ENCODE measurements at regions not wholly inside any gene's neighbourhood (a gene's known extent, or its start where the extent isn't known, plus 50 kb on each side); places are given as distances from the start of the nearest gene placed in this dataset.

- peaks cover 0 to 40% of the 10 kb centered on the region in 2 experiments; a peak in 2 of 4 replicates for H3K4me1 ChIP-seq (ENCODE audit: control insufficient read depth in 1 of 2, insufficient read depth in 2 of 2, low read depth in 1 of 2, low read length in 1 of 2)
- H3K36me3 ChIP-seq (replicated peaks in 1 of 2; ENCODE audit: control insufficient read depth in 1 of 2, insufficient read depth in 2 of 2, low read length in 1 of 2), result no peaks in the 10 kb centered on the region
- ChIA-PET CTCF (interaction anchor here (1.0 to 1.5 kb wide), 4 partner anchors 11 to 72 kb away, joined by 3 to 5 read pairs (median 4); no protein-coding TSS in a partner anchor), POLR2A (interaction anchor here (0.7 to 2.0 kb wide), 13 partner anchors 12 to 677 kb away, joined by 3 to 8 read pairs (median 6); no protein-coding TSS in a partner anchor)
- H3K4me3 ChIP-seq (ENCODE audit: low read depth in 2 of 2, low read length in 1 of 2), result no peak overlapping the region
- 0% methylated on average over 4 of the region's 4 CpGs for WGBS (ENCODE audit: low lambda C conversion rate)
- no peaks in the 10 kb centered on the region for H3F3A ChIP-seq (replicated peaks; ENCODE audit: insufficient read depth)
- H3K27ac ChIP-seq (ENCODE audit: low read depth in 2 of 2, low read length in 1 of 2), result peak overlapping the region in 1 of 2 experiments; percentile 99; a peak in 2 of 4 replicates
- no peaks in the 10 kb centered on the region for H3K27me3 ChIP-seq (ENCODE audit: insufficient read depth)
- no peaks in the 10 kb centered on the region for H3K9me3 ChIP-seq
- peak; percentile 67 for DNase-seq
- no peaks in the 10 kb centered on the region for H3K9me2 ChIP-seq
- H3K79me2 ChIP-seq (ENCODE audit: insufficient read depth), result no peaks in the 10 kb centered on the region
- no peaks in the 10 kb centered on the region for H4K20me1 ChIP-seq (ENCODE audit: insufficient read depth)
- no peak overlapping the region for H3K4me2 ChIP-seq
- H3K9ac ChIP-seq, result no peak overlapping the region
- TF ChIP-seq SIN3A (IDR thresholded peaks at IDR 0.05; ENCODE audit: borderline replicate concordance, low read depth, low read length) (no peak), MXI1 (IDR thresholded peaks at IDR 0.05; ENCODE audit: low read depth, low read length) (peak; percentile 46; the same call in 1 of the 2 replicates), NRF1 (IDR thresholded peaks at IDR 0.05; ENCODE audit: low read depth, low read length) (no peak), IRF3 (IDR thresholded peaks at IDR 0.05; ENCODE audit: low read depth, low read length) (no peak), FOSL2 (IDR thresholded peaks at IDR 0.05; ENCODE audit: borderline replicate concordance, low read depth) (no peak), TAF1 (IDR thresholded peaks at IDR 0.05; ENCODE audit: borderline replicate concordance, low read depth, low read length) (no peak), RAD21 (IDR thresholded peaks at IDR 0.05; ENCODE audit: low read length) (peak; percentile 58), CHD2 (IDR thresholded peaks at IDR 0.05; ENCODE audit: low read length, partially characterized antibody) (peak; percentile 61), EP300 (IDR thresholded peaks at IDR 0.05; ENCODE audit: borderline replicate concordance in 1 of 2, low read depth in 1 of 2, low read length in 1 of 2) (peak in 1 of 2 experiments; percentile 95; a peak in 2 of 4 replicates), GATA2 (CRISPR knock-in tag; IDR thresholded peaks at IDR 0.05) (peak; percentile 93), TEAD4 (IDR thresholded peaks at IDR 0.05; ENCODE audit: borderline replicate concordance, insufficient read depth) (no peak), RFX5 (IDR thresholded peaks at IDR 0.05; ENCODE audit: low read length) (peak; percentile 56; the same call in 1 of the 2 replicates), RXRA (IDR thresholded peaks at IDR 0.05; ENCODE audit: borderline replicate concordance, low read depth) (no peak), RCOR1 (IDR thresholded peaks at IDR 0.05; ENCODE audit: low read length) (0 out of 2 replicates have a peak, but pooled peaks have one; percentile 28), FOXJ3 (CRISPR knock-in tag; IDR thresholded peaks at IDR 0.05) (peak; percentile 77), MEF2A (IDR thresholded peaks at IDR 0.05; ENCODE audit: borderline replicate concordance, low read depth) (no peak), ELF1 (IDR thresholded peaks at IDR 0.05) (no peak), FOXM1 (IDR thresholded peaks at IDR 0.05; ENCODE audit: low read depth) (no peak)
- TF ChIP-seq, protein P1, sequence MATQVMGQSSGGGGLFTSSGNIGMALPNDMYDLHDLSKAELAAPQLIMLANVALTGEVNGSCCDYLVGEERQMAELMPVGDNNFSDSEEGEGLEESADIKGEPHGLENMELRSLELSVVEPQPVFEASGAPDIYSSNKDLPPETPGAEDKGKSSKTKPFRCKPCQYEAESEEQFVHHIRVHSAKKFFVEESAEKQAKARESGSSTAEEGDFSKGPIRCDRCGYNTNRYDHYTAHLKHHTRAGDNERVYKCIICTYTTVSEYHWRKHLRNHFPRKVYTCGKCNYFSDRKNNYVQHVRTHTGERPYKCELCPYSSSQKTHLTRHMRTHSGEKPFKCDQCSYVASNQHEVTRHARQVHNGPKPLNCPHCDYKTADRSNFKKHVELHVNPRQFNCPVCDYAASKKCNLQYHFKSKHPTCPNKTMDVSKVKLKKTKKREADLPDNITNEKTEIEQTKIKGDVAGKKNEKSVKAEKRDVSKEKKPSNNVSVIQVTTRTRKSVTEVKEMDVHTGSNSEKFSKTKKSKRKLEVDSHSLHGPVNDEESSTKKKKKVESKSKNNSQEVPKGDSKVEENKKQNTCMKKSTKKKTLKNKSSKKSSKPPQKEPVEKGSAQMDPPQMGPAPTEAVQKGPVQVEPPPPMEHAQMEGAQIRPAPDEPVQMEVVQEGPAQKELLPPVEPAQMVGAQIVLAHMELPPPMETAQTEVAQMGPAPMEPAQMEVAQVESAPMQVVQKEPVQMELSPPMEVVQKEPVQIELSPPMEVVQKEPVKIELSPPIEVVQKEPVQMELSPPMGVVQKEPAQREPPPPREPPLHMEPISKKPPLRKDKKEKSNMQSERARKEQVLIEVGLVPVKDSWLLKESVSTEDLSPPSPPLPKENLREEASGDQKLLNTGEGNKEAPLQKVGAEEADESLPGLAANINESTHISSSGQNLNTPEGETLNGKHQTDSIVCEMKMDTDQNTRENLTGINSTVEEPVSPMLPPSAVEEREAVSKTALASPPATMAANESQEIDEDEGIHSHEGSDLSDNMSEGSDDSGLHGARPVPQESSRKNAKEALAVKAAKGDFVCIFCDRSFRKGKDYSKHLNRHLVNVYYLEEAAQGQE (IDR thresholded peaks at IDR 0.05; ENCODE audit: low read depth, low read length), result no peak
- TF ChIP-seq, protein P2, sequence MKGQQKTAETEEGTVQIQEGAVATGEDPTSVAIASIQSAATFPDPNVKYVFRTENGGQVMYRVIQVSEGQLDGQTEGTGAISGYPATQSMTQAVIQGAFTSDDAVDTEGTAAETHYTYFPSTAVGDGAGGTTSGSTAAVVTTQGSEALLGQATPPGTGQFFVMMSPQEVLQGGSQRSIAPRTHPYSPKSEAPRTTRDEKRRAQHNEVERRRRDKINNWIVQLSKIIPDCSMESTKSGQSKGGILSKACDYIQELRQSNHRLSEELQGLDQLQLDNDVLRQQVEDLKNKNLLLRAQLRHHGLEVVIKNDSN (IDR thresholded peaks at IDR 0.05; ENCODE audit: borderline replicate concordance, low read depth), result no peak
- no peak overlapping the region for H2AFZ ChIP-seq (ENCODE audit: low read depth)
Measured at GRCh38 chr1:95382000-95382786, 148.2 kb downstream of the RWDD3 start.

Data from SK-N-SH (cell line).